Hepatocyte (in vitro differentiated cells): ENCODE measurements at regions not wholly inside any gene's neighbourhood (a gene's known extent, or its start where the extent isn't known, plus 50 kb on each side); places are given as distances from the start of the nearest gene placed in this dataset.

ENCODE experiments used
- EZH2 ChIP-seq: fragments of 200-600 bp; sonication (generic); IDR thresholded peaks from 2 replicates; pipeline ENCODE4 v1.6.1; 2016; ENCODE audit warnings: antibody characterized with exemption, mild to moderate bottlenecking, borderline replicate concordance
- TF ChIP-seq, protein P1 (sequence below): fragments of 200-600 bp; sonication (generic); IDR thresholded peaks from 2 replicates; pipeline ENCODE4 v1.5.1; 2016; ENCODE audit warnings: antibody characterized with exemption, mild to moderate bottlenecking; ENCODE audit not compliant: poor library complexity

DNA sequence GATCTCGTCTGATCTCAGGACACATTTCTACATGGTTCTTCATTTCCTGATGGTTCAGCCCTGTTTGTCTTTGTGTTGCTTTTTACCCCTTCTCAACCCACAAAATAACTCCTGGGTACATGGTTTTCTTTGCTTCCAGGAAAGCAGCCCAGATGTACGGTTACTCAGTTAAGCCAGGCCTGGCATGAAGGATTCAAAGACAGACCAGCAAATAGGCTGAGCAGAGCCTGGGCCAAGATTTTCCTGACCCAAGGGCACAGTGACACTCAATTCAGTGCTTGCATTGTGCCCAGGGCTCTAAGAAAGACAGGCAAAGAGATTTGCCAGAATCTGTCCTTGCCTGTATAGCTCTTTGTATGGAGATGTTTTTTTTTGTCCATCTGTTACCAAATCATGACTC, 340.8 kb upstream of the KIAA1217 start:
- TF ChIP-seq, protein P1, sequence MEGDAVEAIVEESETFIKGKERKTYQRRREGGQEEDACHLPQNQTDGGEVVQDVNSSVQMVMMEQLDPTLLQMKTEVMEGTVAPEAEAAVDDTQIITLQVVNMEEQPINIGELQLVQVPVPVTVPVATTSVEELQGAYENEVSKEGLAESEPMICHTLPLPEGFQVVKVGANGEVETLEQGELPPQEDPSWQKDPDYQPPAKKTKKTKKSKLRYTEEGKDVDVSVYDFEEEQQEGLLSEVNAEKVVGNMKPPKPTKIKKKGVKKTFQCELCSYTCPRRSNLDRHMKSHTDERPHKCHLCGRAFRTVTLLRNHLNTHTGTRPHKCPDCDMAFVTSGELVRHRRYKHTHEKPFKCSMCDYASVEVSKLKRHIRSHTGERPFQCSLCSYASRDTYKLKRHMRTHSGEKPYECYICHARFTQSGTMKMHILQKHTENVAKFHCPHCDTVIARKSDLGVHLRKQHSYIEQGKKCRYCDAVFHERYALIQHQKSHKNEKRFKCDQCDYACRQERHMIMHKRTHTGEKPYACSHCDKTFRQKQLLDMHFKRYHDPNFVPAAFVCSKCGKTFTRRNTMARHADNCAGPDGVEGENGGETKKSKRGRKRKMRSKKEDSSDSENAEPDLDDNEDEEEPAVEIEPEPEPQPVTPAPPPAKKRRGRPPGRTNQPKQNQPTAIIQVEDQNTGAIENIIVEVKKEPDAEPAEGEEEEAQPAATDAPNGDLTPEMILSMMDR = no peak
- TF ChIP-seq EZH2 = no peak
